NCI-H345 treated with DMSO at 0.1 percent for 48 hours (cell line): ENCODE measurements at regions not wholly inside any gene's neighbourhood (a gene's known extent, or its start where the extent isn't known, plus 50 kb on each side); places are given as distances from the start of the nearest gene placed in this dataset.

ENCODE experiments used
- DNase-seq: peaks from one replicate; lab custom pipeline; 2025; ENCODE audit not compliant: unreplicated experiment; lab: John Stamatoyannopoulos, UW

DNA sequence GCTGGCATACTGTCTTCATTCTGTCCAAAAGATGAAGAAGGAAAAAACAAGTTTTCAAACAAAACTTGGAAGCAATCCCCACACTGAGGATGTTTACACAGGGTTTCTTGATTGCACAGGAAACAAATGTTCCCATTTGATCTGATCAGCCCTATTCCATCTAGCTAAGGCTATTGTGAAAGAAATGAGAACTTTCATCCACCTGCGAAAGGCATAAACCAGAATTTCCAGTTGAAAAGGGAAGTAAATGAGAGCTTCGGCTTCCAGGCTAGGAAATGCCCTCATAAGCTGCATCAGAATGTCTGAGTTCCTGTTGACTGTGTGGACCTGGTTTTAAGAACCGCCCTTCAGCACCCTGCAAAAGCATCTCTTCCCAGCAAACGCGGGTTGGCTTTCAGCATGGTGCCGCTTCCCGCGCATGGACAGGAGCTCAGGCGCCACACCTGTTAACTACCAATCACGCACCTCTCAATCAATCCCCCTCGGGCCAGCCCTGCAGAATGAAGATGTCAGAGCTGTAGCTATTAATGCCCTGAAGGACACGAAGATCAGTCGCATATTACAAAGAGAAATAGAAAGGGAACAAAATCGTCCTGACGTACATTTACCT is 850.4 kb downstream of the GALR1 start:
- no peak for DNase-seq

DNA sequence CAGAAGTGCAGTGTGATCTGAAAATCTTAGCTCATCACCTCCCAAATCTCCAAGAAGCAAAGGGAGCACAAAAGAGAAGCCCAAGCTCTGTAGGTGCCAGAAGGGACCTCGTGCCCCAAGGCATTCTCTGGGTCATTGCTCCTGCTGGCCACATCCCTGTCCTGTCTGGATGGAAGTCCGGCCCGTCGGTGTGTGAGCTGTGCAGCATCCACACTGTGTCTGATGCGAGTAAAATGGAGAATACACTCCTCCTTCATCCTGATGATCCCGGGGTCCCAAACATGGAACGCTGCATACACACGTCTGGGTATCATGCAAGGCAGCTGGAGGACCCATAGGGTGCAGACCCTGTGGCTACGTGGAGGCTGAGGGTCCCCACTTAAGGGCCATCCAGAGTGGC is 851.4 kb downstream of the GALR1 start:
- DNase-seq, result no peak

DNA sequence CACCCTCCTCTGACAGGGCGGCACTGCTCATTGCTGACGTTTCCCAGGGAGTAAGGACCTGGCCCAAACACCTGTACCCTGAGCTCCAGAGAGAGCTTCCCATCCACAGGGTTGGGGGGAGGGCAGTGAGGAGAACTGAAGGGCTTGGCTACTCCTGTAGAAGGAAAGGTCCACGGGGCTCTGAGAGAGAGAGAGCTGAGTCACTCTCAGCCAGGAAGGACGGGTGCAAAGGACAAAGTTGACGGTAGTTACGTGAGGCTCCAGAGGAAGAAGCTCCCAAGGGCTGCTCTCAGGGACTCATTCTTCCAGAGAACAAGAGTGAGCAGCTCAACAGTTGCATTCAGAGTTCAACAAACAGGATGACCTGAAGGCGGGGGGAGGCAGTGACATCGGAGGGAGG is 852.5 kb downstream of the GALR1 start:
- no peak for DNase-seq

- DNase-seq, result no peak
These were observed 856.0 kb downstream of the GALR1 start for GRCh38 chr18:78105611-78106010.

DNA sequence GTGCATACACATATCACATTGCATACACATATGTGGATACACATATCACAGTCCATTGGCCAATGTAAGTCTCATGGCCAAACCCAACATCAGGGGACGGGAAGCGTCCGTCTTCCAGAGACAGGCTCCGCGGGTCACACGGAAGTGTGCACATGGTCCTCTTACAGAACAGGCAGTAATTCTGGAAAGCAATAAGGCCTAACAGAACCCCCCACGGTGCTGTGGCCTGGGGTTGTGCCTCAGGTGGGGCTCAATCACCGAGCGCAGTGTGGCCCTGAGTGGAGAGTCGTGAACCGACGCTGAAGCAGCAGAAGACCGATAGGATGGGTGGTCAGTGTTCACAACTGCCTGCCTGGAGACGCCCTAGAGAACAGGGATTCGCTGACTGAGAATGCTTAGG is 857.3 kb downstream of the GALR1 start:
- no peak for DNase-seq

DNA sequence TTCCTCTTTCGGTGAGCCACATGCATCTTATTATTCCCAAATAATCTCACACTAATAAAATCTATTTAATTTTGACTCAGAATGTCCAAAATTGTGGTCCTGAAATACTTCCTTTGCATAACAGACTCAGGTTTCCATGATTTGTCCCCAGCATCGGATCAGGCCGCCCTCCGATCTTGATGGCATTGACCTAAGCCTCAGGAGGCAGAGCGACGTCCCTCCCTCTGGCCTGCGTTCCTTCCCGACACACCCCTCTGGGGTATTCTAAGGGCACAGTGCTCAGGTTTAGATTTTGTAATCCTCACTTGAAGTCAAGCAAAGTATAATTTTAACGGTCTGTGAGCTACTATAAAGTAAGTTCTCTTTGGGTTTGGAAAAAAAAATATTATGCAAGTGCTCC is 857.7 kb downstream of the GALR1 start:
- DNase-seq, result no peak

DNA sequence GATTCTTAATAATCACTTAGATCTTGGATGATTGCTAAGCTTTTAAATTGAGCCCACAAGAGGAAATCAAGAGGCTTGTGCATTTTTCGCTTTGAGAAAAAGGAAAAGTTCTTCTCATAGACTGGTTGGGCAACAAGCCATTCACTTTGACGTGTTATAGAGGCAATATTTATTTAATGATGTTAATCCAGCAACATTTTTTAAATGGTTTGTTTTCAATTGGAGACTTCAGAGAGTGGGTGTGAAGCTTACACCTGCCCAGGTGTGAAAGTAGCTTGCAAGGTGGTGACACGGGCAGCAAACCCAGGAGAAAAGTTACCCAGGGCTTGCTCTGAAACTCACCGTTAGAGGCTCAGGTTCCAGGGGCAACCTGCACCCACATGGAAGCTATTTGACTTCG is 858.9 kb downstream of the GALR1 start:
- DNase-seq, result no peak

DNA sequence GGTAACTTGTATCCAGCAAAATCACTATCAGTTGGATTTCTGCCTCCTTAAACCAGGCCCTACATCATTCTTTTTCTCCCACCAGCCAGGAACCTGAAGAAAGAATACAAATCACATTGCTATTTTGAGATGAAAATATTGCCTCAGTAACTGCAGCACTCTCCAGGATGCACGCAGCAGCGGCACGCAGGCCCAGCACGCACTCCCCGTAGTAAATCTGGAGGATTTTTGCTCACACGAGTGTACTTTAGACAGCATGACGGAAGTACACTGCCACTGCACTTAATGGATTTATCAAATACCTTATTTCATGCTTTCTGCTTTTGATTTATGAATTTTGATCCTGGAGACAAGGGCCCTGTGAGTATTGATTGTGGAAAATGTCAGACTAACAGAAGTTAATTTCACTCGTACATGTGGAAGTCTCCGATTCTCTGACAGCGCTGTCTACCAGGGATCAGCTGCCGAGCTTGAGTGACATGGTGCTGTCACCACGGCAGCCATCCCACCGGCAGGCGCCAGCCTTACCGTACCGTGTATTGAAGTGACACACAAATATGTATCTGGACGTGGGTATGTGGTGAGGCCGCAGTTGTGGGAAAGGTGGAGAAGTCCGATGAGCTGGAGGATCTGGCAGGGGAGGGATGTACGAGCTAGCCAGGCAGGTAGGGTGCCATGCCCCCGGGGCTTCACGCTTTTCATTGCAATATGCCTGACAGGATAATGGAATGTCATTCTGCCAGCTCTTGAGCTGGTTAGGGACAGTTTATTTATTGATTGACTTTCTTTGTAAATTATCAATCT is 863.7 kb downstream of the GALR1 start:
- DNase-seq, result no peak

DNA sequence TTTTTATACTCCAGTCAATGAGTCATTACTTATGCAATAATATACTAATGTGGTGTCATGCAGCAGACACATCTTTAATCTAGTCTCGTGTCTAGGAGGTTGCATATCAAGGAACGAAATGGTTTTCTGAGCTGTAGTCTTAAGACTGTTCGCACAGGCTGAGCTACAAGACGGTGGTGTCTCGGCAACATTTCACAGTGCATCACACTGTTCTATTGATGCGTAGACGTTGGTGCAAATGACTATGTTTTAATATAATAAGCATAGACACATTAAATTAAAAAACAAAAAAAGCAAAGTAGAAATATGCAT is 864.2 kb downstream of the GALR1 start:
- no peak for DNase-seq

GRCh38 chr18:78115896-78116561 is 863.6 kb upstream of the SALL3 start:
- no peak for DNase-seq

DNA sequence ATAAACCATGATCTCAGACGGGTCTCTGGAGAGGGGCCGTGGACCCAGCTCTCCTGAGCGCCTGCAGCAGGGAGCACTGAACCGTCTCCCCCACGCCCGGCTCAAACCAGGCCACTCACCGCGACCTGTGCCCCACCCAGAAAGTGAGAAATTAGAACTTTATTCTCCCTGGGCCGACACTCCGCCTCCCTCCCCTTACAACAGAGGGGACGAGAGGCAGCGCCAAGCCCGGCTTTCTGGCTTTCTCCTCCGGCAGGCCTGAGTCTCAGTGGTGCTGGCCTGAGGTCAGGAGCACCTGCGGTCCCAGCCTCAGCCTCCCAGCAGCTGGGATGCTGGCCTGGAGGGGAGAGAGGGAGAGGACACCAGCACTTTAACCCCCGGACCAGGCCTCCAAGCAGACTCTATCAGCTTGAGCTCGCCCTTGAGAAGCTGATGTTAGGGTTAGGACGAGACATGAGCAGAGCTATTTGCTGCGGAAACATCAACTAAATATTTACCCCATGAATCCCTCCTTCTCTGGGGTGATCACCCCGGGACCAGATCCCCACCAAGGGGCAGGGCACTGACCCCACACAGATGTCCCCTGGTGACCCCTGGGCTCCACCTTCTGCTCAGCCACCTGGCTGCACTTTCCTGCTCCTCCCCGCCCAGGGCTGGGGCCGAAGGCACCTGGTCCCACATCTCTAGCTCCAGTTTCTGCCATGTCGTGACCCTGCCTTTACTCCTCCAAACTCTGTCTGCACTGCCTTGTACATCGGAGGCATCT is 856.3 kb upstream of the SALL3 start:
- no peak for DNase-seq

DNA sequence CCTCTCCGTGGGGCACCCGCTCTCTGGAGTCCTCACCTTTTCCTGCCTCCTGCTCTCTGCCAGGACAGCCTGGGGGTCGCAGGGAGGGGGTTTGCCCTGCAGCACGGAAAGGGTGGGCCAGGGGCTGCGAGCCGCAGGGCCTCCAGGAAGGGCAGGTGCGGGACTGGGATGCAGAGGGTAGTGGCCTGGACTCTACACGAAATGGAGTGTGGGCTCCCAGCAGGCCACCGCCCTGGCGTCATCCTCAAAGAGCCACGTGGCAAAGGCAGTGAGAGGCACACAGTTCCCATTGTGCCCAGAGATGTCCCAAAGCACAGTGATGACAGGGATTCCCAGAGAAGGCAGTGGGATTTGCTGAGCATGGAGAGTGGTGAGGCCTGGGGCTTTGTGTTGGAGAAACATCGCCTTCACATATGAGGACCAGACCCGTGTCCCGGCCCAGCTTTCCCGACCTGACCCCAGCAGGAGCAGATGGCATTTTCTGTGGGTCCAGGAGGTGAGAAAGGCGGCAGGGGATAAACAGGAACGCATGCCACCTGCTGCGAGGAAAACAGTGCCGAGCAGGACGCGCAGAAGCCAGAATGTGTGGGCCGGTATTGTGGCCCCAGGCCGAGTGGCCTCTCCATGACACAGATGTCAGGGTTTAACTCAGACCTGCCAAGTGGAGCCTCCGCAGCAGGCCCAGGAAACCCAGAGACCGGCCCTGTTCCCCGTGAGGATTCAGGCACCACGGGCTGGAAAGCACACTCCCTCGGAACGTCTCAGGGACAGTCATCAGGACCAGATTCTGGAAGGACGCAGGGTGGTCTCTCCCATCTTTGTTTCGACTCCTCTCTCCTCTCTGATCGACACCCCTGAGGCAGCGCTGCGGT is 855.5 kb upstream of the SALL3 start:
- DNase-seq, result no peak

DNA sequence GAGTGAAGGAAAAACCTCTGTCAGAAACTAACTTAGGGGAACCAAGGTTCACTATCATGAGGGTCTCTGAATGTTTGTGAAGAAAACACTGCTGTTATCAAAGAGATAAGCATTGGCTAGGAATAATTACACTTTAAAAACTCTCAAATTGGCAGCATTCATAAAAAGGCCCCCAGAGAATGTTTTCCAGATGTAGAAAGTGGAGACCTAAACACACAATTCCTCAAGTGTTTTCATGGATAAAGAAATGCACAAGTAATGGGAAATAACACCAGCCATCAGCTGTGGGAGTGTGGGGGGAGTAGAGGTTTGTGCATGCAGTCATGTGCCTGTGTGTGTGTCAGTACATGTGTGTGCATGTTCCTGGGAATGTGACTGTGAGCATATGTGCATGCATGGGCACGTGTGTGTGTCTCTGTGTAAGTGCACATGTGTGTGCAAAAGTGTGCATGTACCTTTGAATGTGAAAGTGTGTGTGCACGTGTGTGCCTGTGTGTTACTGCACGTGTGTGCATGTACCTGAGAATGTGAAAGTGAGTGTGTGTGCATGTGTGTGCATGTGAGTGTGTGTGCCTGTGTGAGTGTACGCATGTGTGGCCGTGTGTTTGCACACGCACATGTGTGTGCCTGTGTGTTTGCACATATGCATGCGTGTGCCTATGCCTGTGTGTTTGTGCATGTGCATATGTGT is 854.3 kb upstream of the SALL3 start:
- DNase-seq, result no peak

DNA sequence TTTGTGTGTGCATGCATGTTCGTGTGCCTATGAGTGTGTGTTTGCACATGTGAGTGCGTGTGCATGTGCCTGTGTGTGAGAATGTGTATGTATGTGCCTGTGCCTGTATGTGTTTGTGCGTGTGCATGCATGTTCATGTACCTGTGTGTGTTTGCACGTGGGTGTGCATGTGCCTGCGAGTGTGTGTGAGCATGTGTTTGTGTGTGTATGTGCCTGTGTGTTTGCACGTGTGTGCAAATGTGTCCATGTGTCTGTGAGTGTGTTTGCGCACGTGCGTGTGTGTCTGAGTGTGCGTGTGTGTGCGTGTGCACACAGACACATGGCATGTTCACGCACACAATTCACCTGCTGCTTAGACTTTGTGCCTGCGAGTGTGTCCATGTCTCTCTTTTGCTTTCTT is 853.5 kb upstream of the SALL3 start:
- no peak for DNase-seq

- no peak for DNase-seq
These were observed 853.1 kb upstream of the SALL3 start for GRCh38 chr18:78126536-78126935.

DNA sequence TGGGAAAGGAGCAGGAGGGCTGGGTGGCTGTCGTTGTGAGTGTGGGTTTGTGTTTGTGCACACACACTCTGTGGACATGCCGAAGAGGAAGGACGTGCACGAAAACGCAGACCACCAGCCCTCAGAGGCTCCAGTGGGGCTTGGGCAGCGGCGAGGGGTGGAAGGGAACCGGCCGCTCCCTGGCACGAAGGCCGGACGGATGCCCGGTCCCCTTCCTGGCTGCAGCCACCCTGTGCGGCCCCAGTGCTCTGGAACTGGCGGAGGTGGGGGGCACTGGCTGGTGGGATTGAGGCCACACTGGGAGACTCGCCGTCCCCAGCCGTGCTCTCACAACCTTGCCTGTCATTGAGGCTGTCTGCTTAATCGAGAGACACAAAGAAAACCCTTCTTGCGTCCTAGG is 852.6 kb upstream of the SALL3 start:
- DNase-seq, result no peak

- DNase-seq, result no peak
These were observed 851.6 kb upstream of the SALL3 start for GRCh38 chr18:78128004-78128403.

DNA sequence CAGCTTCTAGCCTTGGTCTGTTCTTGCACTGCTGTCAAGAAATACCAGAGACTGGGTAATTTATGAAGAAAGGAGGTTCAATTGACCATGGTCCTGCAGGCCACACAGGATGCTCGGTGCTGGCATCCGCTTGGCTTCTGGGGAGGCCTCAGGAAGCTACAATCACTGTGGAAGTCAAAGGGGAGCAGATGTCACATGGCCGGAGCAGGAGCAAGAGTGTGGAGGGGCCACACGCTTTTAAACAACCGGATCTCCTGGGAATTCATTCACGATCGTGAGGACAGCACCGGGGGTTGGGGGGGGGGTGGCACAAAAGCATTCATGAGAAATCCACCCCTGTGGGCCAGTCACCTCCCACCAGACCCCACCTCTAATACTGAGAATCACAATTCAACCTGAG is 850.4 kb upstream of the SALL3 start:
- no peak for DNase-seq

GRCh38 chr18:78130232-78131195 is 849.1 kb upstream of the SALL3 start:
- no peak for DNase-seq
